IPS DF 6.9 (cell line): ENCODE measurements at regions not wholly inside any gene's neighbourhood (a gene's known extent, or its start where the extent isn't known, plus 50 kb on each side); places are given as distances from the start of the nearest gene placed in this dataset.

Experiments
- DNase-seq: peaks from one replicate; pipeline ENCODE4 v3.0.0-alpha.2; 2013; ENCODE audit warnings: low read depth, low spot score
- H3K27ac ChIP-seq: one replicate; pipeline ENCODE4 v1.5.1; 2013; ENCODE audit warnings: low read length, control low read depth
- H3K27me3 ChIP-seq: 2 replicates; pipeline ENCODE4 v1.6.1; 2013; ENCODE audit warnings: mild to moderate bottlenecking, low read length; ENCODE audit not compliant: control insufficient read depth, insufficient read depth
- H3K36me3 ChIP-seq: 2 replicates; pipeline ENCODE4 v1.6.1; 2013; ENCODE audit warnings: low read length; ENCODE audit not compliant: control insufficient read depth, insufficient read depth
- H3K4me1 ChIP-seq: 2 replicates; pipeline ENCODE4 v1.6.1; 2013; ENCODE audit warnings: low read length; ENCODE audit not compliant: control insufficient read depth, insufficient read depth
- H3K4me3 ChIP-seq: 2 replicates; pipeline ENCODE4 v1.5.1; 2013; ENCODE audit warnings: mild to moderate bottlenecking, low read length
- H3K9me3 ChIP-seq: 2 replicates; pipeline ENCODE4 v1.6.1; 2013; ENCODE audit warnings: low read length, inconsistent platforms; ENCODE audit not compliant: control insufficient read depth, insufficient read depth
- WGBS: extraction: QIAGEN DNeasy Blood & Tissue Kit; methylation state at CpG from one replicate; pipeline ENCODE4 v1.1.7; 2013; ENCODE audit warnings: mixed read lengths, missing lambda C conversion rate; ENCODE audit not compliant: insufficient read length, insufficient coverage; 5-methylcytosine and 5-hydroxymethylcytosine counted together

DNA sequence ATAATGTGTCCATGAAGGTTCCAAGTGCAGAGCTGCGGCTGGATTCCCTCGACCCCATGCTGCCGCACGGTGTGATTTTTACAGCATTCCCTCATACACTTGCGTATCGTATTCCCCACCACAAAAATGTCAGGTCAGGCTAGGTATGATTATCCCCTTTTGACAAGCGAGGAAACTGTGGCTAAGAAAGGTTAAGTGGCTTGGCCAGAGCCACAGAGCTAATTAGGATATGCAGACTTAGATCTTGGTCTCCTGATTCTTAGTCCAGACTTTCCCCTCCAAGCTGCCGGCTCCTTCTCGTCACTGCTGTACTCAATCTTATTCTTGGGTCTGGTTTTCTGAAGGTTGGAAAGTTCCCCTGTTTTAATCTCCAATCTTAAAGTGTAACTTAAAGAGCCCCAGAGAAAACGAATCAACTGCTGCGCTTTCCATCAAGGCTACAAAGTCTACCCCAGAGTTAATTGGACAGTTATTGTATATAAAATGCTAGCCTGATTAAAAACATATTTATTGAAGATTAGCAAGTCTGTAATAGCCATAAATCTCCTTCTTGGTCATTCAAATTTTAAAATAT lies 176.6 kb downstream of the ADAMTS15 start:
- no CpG with 5 or more reads among the region's 11 CpGs for WGBS
- H3K27ac ChIP-seq, result no peak overlapping the region

DNA sequence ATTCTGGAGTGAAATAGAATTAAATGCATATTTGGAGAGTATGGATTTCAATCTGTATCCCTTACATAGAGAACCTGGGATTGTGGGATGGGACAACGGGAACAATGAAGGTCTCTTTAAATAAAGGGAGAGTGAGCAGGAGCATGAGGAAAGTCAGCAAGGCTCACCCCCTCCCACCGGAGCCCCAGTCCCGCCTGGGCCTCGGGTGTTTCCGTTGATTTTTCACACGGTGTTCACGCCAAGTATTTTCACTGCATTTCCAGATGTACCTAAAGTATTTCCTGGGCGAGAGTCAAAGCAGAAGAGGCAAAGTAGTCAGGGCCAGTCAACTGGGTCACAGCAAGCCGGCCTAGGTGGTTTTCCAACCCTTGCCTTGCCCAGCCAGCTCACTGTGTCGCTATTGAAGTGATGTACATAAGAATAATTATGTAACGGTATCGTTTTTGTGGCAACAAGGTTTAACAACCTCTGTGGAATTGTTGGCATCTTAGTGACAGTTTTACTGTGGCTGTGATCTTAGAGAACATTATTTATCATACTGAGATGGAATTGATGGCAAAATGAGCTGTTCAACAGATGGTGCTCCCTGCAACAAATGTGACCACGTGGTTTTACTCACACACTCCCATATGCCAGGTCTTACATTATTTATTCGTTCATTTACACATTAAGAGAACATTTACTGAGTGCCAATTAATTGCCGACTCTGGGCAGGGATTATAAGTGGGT lies 177.3 kb downstream of the ADAMTS15 start:
- no peak overlapping the region for H3K4me3 ChIP-seq
- no peaks in the 10 kb centered on the region for H3K36me3 ChIP-seq
- no peaks in the 10 kb centered on the region for H3K4me1 ChIP-seq
- H3K27me3 ChIP-seq, result no peaks in the 10 kb centered on the region
- H3K9me3 ChIP-seq, result no peaks in the 10 kb centered on the region
- no CpG with 5 or more reads among the region's 15 CpGs for WGBS
- no peak overlapping the region for H3K27ac ChIP-seq
- no peak for DNase-seq

More for the DNA sequence above, 176.6 kb downstream of the ADAMTS15 start:
- no peaks in the 10 kb centered on the region for H3K9me3 ChIP-seq
- H3K27me3 ChIP-seq, result no peaks in the 10 kb centered on the region
- H3K4me3 ChIP-seq, result no peak overlapping the region
- H3K4me1 ChIP-seq, result no peaks in the 10 kb centered on the region
- DNase-seq, result no peak
- H3K36me3 ChIP-seq, result no peaks in the 10 kb centered on the region

- H3K36me3 ChIP-seq, result no peaks in the 10 kb centered on the region
- no peaks in the 10 kb centered on the region for H3K4me1 ChIP-seq
- no peak overlapping the region for H3K27ac ChIP-seq
- DNase-seq, result no peak
- H3K9me3 ChIP-seq, result no peaks in the 10 kb centered on the region
- no peak overlapping the region for H3K4me3 ChIP-seq
- WGBS, result no CpG with 5 or more reads among the region's 9 CpGs
- no peaks in the 10 kb centered on the region for H3K27me3 ChIP-seq
These were observed 180.6 kb downstream of the ADAMTS15 start for GRCh38 chr11:130629039-130629438.

DNA sequence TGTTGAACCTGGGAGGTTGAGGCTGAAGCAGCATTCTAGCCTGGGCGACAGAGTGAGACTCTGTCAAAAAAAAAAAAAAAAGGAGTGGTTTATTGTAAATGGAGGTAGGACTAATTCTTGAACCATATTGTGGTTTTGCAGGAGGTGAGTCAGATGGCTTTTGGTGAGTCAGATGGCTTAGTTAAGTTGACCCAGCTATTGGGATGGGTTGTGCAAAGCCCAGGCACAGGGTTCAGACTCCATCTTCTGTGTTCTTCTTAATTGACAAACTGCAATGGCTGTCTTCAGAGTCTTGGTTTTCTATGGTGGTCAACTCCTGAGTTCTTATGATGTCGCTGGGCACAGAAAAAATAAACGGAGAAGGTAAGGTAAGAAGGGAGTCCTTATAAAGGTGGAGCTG lies 182.7 kb downstream of the ADAMTS15 start:
- no peak overlapping the region for H3K4me3 ChIP-seq
- H3K4me1 ChIP-seq, result no peaks in the 10 kb centered on the region; the same call in 1 of the 2 replicates
- WGBS, result no CpG with 5 or more reads among the region's 3 CpGs
- DNase-seq, result no peak
- no peaks in the 10 kb centered on the region for H3K36me3 ChIP-seq
- no peaks in the 10 kb centered on the region for H3K27me3 ChIP-seq
- H3K27ac ChIP-seq, result no peak overlapping the region
- no peaks in the 10 kb centered on the region for H3K9me3 ChIP-seq

DNA sequence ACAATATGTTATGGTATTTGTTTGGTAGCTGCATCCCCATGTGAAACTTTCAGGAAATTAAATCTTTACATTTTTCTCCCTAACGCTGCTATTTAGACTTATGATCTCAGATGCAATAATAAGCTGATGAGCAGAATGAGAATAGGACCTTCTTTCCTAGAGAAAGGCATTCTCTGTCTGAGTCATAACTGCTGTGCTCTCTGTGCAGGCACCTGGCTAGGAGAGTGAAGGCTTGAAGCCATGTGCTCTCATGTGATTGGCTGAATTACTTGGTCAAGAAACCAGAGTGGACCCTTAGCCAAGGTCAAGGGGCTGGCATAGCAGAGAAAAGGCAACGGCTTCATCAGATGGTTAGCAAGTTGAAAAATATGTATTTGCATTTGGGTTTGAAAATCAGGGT lies 185.0 kb downstream of the ADAMTS15 start:
- no CpG with 5 or more reads among the region's 2 CpGs for WGBS
- no peak for DNase-seq
- Histone ChIP-seq H3K36me3 (no peaks in the 10 kb centered on the region), H3K4me3 (no peak overlapping the region), H3K27ac (no peak overlapping the region), H3K4me1 (no peaks in the 10 kb centered on the region; the same call in none of the 2 replicates), H3K9me3 (no peaks in the 10 kb centered on the region), H3K27me3 (no peaks in the 10 kb centered on the region)

GRCh38 chr11:130634186-130634585 lies 185.7 kb downstream of the ADAMTS15 start:
- WGBS, result no CpG with 5 or more reads among the region's 4 CpGs
- H3K4me1 ChIP-seq, result no peaks in the 10 kb centered on the region; the same call in none of the 2 replicates
- H3K4me3 ChIP-seq, result no peak overlapping the region
- H3K27me3 ChIP-seq, result no peaks in the 10 kb centered on the region
- H3K27ac ChIP-seq, result no peak overlapping the region
- H3K9me3 ChIP-seq, result no peaks in the 10 kb centered on the region
- H3K36me3 ChIP-seq, result no peaks in the 10 kb centered on the region
- no peak for DNase-seq

DNA sequence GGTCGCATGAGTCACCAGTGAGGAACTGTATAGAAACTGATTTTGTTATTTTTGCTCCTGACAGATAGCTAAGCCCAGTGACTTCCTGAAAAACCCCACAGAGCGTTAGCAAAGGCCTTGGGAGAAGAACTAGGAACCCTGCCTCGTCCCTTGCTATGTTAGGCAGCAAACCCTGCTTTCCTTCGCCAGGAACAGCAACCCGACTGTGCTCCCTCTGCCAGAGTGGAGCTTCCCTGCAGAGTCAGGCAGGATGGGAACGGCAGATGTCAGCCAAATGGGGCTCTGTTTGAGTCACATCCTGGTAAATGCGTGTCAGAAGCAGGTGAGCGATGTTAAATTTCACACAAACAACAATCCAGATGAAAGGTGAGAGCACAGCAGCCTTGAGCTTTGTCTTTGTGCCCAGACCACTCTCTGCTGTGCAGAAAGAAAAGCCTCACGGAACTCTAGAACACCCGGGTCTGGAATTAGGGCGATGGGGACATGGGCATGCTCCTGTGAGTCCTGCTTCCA lies 186.6 kb downstream of the ADAMTS15 start:
- H3K27ac ChIP-seq, result no peak overlapping the region
- no peak overlapping the region for H3K4me3 ChIP-seq
- no peaks in the 10 kb centered on the region; the same call in none of the 2 replicates for H3K4me1 ChIP-seq
- no peaks in the 10 kb centered on the region for H3K9me3 ChIP-seq
- no peaks in the 10 kb centered on the region for H3K27me3 ChIP-seq
- no peak for DNase-seq
- no CpG with 5 or more reads among the region's 11 CpGs for WGBS
- H3K36me3 ChIP-seq, result no peaks in the 10 kb centered on the region

- no CpG with 5 or more reads among the region's 5 CpGs for whole genome bisulfite sequencing
- no peak for DNase-seq
- no peak overlapping the region for H3K27ac ChIP-seq
- H3K36me3 ChIP-seq, result no peaks in the 10 kb centered on the region
- no peak overlapping the region for H3K4me3 ChIP-seq
- H3K27me3 ChIP-seq, result no peaks in the 10 kb centered on the region
- H3K4me1 ChIP-seq, result no peaks in the 10 kb centered on the region; the same call in none of the 2 replicates
- no peaks in the 10 kb centered on the region for H3K9me3 ChIP-seq
These were observed 187.6 kb downstream of the ADAMTS15 start for GRCh38 chr11:130635937-130636630.

DNA sequence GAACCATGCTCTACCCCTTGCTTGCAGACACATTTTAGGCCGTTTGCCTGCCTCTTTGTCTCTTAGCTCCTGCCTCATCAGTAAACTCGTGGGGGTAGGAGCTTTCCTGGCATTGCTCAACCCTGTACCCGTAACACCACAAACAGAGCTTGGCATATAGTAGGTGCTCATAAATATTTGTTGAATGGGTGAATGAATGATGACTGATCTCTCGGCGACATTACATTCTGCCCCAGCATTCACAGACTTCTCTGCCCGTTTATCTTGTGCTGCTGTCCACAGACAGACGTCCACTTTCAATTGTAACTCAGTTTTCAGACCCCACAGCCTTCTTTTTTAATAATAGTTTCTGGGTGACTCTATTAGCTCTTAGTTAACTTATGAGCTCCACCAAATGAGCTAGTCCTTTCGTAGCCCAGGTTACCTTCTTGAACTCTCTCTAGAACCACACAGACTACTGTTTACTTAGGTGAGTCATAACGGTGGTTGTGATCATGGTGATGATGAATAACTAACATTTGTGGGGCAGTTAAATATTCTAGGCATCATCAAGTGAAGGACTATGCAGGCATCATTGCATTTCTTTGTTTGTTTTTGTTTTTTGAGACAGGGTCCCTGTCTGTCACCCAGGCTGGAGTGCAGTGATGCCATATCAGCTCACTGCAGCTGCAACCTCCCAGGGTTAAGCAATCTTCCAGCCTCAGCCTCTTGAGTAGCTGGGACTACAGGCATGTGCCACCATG lies 188.4 kb downstream of the ADAMTS15 start:
- Histone ChIP-seq H3K36me3 (no peaks in the 10 kb centered on the region), H3K4me3 (no peak overlapping the region), H3K9me3 (no peaks in the 10 kb centered on the region), H3K27ac (no peak overlapping the region), H3K27me3 (no peaks in the 10 kb centered on the region), H3K4me1 (no peaks in the 10 kb centered on the region; the same call in none of the 2 replicates)
- whole genome bisulfite sequencing, result no CpG with 5 or more reads among the region's 9 CpGs
- no peak for DNase-seq

DNA sequence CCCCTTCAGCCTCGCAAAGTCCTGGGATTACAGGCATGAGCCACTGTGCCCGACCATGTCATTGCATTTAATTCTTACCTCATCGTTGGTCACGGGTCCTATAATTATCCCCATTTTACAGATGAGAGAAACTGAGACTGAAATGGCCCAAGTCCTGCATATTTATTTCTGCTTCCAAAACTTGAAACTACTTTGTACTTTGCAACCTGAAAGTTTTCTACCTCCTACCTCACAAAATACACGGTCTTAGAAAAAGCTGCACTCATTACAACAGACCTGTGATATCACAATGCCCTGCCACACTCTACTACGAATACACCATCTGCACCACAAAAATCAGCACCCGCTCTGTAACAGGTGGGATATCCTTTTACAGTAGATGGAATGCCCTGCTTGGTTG lies 189.1 kb downstream of the ADAMTS15 start:
- no peak for DNase-seq
- H3K36me3 ChIP-seq, result no peaks in the 10 kb centered on the region
- H3K27ac ChIP-seq, result no peak overlapping the region
- no peaks in the 10 kb centered on the region; the same call in none of the 2 replicates for H3K4me1 ChIP-seq
- H3K9me3 ChIP-seq, result no peaks in the 10 kb centered on the region
- H3K4me3 ChIP-seq, result no peak overlapping the region
- WGBS, result no CpG with 5 or more reads among the region's 7 CpGs
- H3K27me3 ChIP-seq, result no peaks in the 10 kb centered on the region
